K562 (cell line): ENCODE measurements at regions not wholly inside any gene's neighbourhood (a gene's known extent, or its start where the extent isn't known, plus 50 kb on each side); places are given as distances from the start of the nearest gene placed in this dataset.

Experiments used
- ATAC-seq: fragments of 200-7000 bp; cut with Tn5 transposase; 3 replicates; pipeline ENCODE4 v1.9.1; 2020; ENCODE audit warnings: moderate library complexity
- BruUV-seq: library from RNA; stranded (reverse); fragments of 400-500 nt; replicated peaks from 2 replicates; lab custom pipeline; 2021; lab: Mats Ljungman, UMichigan
- CTCF ChIA-PET: fragments of 300-600 bp; formaldehyde crosslinking; extraction: SDS; loops from one replicate; lab custom pipeline; 2021; ENCODE audit warnings: low intra/inter-chr PET ratio; lab: Yijun Ruan, JAX
- POLR2A ChIA-PET: fragments of 300-600, 350-650 bp; sonication (Branson Sonifier 250); formaldehyde crosslinking; extraction: SDS; loops from one replicate; lab custom pipeline; 2021; ENCODE audit warnings: antibody characterized with exemption, inconsistent platforms; lab: Yijun Ruan, JAX
- DNase-seq, 4 experiments: peaks; one replicate each; pipeline versions ENCODE4 v3.0.0 to v3.0.0-alpha.2; 2011 to 2018; ENCODE audit warnings: low spot score in 3 of 4, mixed read lengths in 3 of 4; ENCODE audit errors: extremely low read depth in 1 of 4
- FAIRE-seq: peaks from 2 replicates; lab custom pipeline; 2011; peaks lifted over from hg19 to GRCh38; lab: Jason Lieb, UNC
- H2AFZ ChIP-seq: 2 replicates; pipeline ENCODE4 v1.6.0; 2011; ENCODE audit warnings: low read depth, low read length, control low read depth, inconsistent platforms
- H3K27ac ChIP-seq: fragments of 200-600 bp; 3 replicates; pipeline ENCODE4 v1.8.0; 2011; ENCODE audit warnings: low read depth, mild to moderate bottlenecking, control low read depth, inconsistent platforms, low read length, moderate library complexity, mixed read lengths; ENCODE audit errors: extremely low read depth
- H3K27me3 ChIP-seq, 2 experiments: fragments of 300-600 bp in 1 of 2; 2 replicates in 1 of 2; 3 replicates in 1 of 2; pipeline versions ENCODE4 v1.6.0 to v1.8.0; 2011; ENCODE audit warnings: inconsistent platforms in 2 of 2, low read length in 2 of 2, mild to moderate bottlenecking in 1 of 2, mixed read lengths in 1 of 2, moderate library complexity in 1 of 2; ENCODE audit not compliant: control insufficient read depth in 2 of 2, insufficient read depth in 2 of 2
- H3K36me3 ChIP-seq: fragments of 300-600 bp; 3 replicates; pipeline ENCODE4 v1.8.0; 2011; ENCODE audit warnings: mild to moderate bottlenecking, low read length, inconsistent platforms; ENCODE audit not compliant: control insufficient read depth, insufficient read depth
- H3K4me1 ChIP-seq, 2 experiments: fragments of 200-600 bp in 1 of 2; replicated peaks in 1 of 2; 2 replicates in 1 of 2; 3 replicates in 1 of 2; pipeline versions ENCODE4 v1.5.1 to v1.8.0; 2011; ENCODE audit warnings: inconsistent platforms in 2 of 2, low read length in 2 of 2, mild to moderate bottlenecking in 1 of 2, mixed read lengths in 1 of 2, moderate library complexity in 1 of 2; ENCODE audit not compliant: control insufficient read depth in 2 of 2, insufficient read depth in 2 of 2
- H3K4me2 ChIP-seq: 2 replicates; pipeline ENCODE4 v1.6.1; 2011; ENCODE audit warnings: low read length, control low read depth, inconsistent platforms, mixed read lengths; ENCODE audit not compliant: insufficient read depth
- H3K4me3 ChIP-seq: fragments of 200-600 bp; sonication (generic), shearing (Covaris generic); 2 replicates; pipeline ENCODE4 v1.5.1; 2016; ENCODE audit warnings: control low read depth, inconsistent platforms
- H3K79me2 ChIP-seq: fragments of 200-600 bp; 3 replicates; pipeline ENCODE4 v1.8.0; 2011; ENCODE audit warnings: low read length, inconsistent platforms; ENCODE audit not compliant: control insufficient read depth, insufficient read depth
- H3K9ac ChIP-seq, 2 experiments: 2 replicates each; pipeline versions ENCODE4 v1.6.0 to v1.6.1; 2011; ENCODE audit warnings: low read depth in 2 of 2, low read length in 2 of 2, control low read depth in 1 of 2, inconsistent platforms in 1 of 2, mild to moderate bottlenecking in 1 of 2, mixed read lengths in 1 of 2; ENCODE audit not compliant: insufficient read depth in 1 of 2
- H3K9me1 ChIP-seq: one replicate; pipeline ENCODE4 v1.6.0; 2011; ENCODE audit warnings: inconsistent platforms, mild to moderate bottlenecking, low read length, moderate library complexity; ENCODE audit not compliant: control insufficient read depth, insufficient read depth
- H3K9me3 ChIP-seq: replicated peaks from 2 replicates; pipeline ENCODE4 v1.5.1; 2011; ENCODE audit warnings: low read depth, low read length, inconsistent platforms; ENCODE audit not compliant: control insufficient read depth, insufficient read depth
- H4K20me1 ChIP-seq: replicated peaks from 2 replicates; pipeline ENCODE4 v1.6.1; 2011; ENCODE audit warnings: low read length, inconsistent platforms, mixed read lengths; ENCODE audit not compliant: control insufficient read depth, insufficient read depth
- MAFF ChIP-seq: IDR thresholded peaks from 2 replicates; pipeline ENCODE4 v1.6.1; 2012; ENCODE audit warnings: low read length, improper control_type of control experiment
- MAFG ChIP-seq: fragments of 450-650 bp; conservative IDR thresholded peaks from 2 replicates; pipeline ENCODE4 v1.6.1; 2016; ENCODE audit warnings: missing genetic modification characterization, missing compliant biosample characterization
- POLR2AphosphoS2 ChIP-seq: IDR thresholded peaks from 2 replicates; pipeline ENCODE4 v1.6.1; 2012; ENCODE audit warnings: low read length, improper control_type of control experiment
- SP1 ChIP-seq: sonication (generic); formaldehyde crosslinking; IDR thresholded peaks from 2 replicates; pipeline ENCODE4 v1.8.1; 2022; ENCODE audit warnings: mild to moderate bottlenecking, missing genetic modification reagents
- TRIM24 ChIP-seq, 2 experiments: fragments of 450-650 bp; IDR thresholded peaks; 2 replicates each; pipeline ENCODE4 v1.6.1; 2016
- ZNF347 ChIP-seq: fragments of 450-650 bp; formaldehyde crosslinking; IDR thresholded peaks from 2 replicates; pipeline ENCODE4 v1.4.0; 2020; ENCODE audit warnings: low read depth, mild to moderate bottlenecking, moderate library complexity
- WGBS: fragments of 100-300 bp; shearing (Covaris generic); methylation state at CpG from one replicate; pipeline ENCODE4 v1.1.6; 2016; ENCODE audit warnings: low coverage, mixed read lengths; ENCODE audit not compliant: insufficient coverage; ENCODE audit errors: missing lambda C conversion rate; 5-methylcytosine and 5-hydroxymethylcytosine counted together
- in situ Hi-C: fragments of 300-500 bp; cut with MboI; formaldehyde crosslinking; loops from 4 replicates; pipeline ENCODE4 v1.15.0; 2018; ENCODE audit warnings: inconsistent platforms, mixed read lengths
- intact Hi-C: fragments of 100-400 bp; cut with micrococcal nuclease; formaldehyde crosslinking; loops from 2 replicates; pipeline ENCODE4 v1.14.2; 2022
- TF ChIP-seq, protein P1 (sequence below): sonication (generic); formaldehyde crosslinking; IDR thresholded peaks from 2 replicates; pipeline ENCODE4 v1.8.0; 2022; ENCODE audit warnings: mild to moderate bottlenecking, missing genetic modification reagents

DNA sequence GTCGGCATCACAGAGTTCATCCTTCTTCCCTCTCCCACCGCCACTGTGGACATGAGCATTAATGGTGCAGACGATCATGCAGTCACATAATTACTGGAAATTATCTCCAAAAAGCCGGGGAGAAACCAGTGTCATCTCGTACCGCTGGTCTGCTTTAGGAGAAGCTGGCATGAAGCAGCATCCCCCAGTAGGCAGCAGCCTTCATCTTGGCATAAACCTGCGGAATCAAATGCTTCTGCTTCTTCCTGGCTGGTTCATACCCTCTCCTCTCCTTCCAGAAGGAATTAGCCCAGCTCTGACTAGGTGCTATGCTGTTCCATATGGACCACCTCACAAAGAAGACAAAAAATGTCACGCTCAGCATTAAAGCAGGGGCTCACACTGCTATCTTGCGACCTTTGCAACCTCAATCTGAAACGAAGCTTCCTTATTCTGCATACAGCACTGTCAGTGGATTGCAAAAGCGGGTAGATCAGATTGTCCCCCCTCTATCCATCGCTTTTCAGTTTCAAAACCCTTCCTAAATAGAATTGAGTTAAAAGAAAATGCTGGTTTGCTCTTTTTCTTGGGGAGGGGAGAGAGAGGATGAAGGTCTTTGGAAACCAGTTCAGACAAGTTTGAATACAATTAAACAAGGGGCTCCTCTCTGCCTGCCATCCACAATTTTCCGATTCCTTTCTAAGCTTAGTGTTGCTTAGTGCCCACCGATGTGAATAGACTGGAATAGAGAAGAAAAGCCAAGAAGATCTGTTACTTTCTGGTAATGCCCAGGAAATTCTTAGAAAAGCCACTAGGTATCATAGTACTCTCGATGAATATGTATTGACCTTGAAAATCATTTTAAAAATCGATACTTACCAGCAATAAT, 212.1 kb upstream of the ZNF521 start:
- TF ChIP-seq ZNF347 (CRISPR knock-in tag), result no peak
- TF ChIP-seq MAFF, result 0 out of 2 replicates have a peak, but pooled peaks have one; percentile 8
- 0 out of 2 replicates have a peak, but pooled peaks have one; percentile 6 for TF ChIP-seq MAFG (tag)
- WGBS, result under 1% methylated on average over 16 of the region's 16 CpGs
- H4K20me1 ChIP-seq, result no peaks in the 10 kb centered on the region
- ATAC-seq (no peak), DNase-seq (no peak), FAIRE-seq (no peak)
- H3K36me3 ChIP-seq, result no peaks in the 10 kb centered on the region
- no peak overlapping the region for H3K4me3 ChIP-seq
- intact Hi-C loops, result loop anchor here (5.0 kb wide), 1 partner anchor 333 kb away; no protein-coding TSS in a partner anchor
- no peaks in the 10 kb centered on the region for H3K79me2 ChIP-seq
- no peak overlapping the region for H3K27ac ChIP-seq
- no peaks in the 10 kb centered on the region for H3K9me1 ChIP-seq
- no peak overlapping the region for H2AFZ ChIP-seq
- H3K27me3 ChIP-seq, result no peaks in the 10 kb centered on the region
- H3K4me2 ChIP-seq, result no peak overlapping the region
- H3K9me3 ChIP-seq, result no peaks in the 10 kb centered on the region
- no peak overlapping the region for H3K9ac ChIP-seq
- ChIA-PET POLR2A (no interaction called here), CTCF (no interaction called here)
- no peaks in the 10 kb centered on the region for H3K4me1 ChIP-seq
- no TSS peak for BruUV-seq
- in situ Hi-C loops, result no loop called here

DNA sequence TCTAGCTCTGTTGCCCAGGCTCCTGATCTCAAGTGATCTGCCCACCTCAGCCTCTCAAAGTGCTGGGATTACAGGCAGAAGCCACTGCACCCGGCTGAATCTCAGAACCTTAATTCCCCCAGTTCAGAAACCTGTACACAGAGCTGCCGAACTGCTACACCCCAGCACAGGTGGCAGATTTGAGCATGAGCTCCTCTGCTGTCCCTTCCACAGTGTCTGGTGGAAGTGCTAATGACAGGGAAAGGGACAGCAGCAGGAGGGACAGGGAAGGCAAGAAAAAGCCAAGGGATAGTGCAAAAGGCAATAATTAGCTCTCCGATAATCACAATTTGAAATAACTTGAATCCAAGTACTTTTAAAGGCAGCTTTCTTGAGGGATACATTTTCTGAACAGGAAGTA, 211.4 kb upstream of the ZNF521 start:
- intact Hi-C loops, result loop anchor here (5.0 kb wide), 1 partner anchor 334 kb away; no protein-coding TSS in a partner anchor
- FAIRE-seq, result no peak

More for the DNA sequence above, 211.4 kb upstream of the ZNF521 start:
- H3K27ac ChIP-seq, result no peak overlapping the region
- no TSS peak for BruUV-seq
- in situ Hi-C loops, result no loop called here
- no peak overlapping the region for H2AFZ ChIP-seq
- no peaks in the 10 kb centered on the region for H3K9me1 ChIP-seq
- no peaks in the 10 kb centered on the region for H4K20me1 ChIP-seq
- DNase-seq (no peak), ATAC-seq (no peak)
- no peak overlapping the region for H3K4me2 ChIP-seq
- CTCF ChIA-PET, result no interaction called here
- TF ChIP-seq TRIM24 (IDR thresholded peaks at IDR 0.05) (no peak), POLR2AphosphoS2 (no peak), SP1 (CRISPR knock-in tag) (no peak)
- TF ChIP-seq, protein P1, sequence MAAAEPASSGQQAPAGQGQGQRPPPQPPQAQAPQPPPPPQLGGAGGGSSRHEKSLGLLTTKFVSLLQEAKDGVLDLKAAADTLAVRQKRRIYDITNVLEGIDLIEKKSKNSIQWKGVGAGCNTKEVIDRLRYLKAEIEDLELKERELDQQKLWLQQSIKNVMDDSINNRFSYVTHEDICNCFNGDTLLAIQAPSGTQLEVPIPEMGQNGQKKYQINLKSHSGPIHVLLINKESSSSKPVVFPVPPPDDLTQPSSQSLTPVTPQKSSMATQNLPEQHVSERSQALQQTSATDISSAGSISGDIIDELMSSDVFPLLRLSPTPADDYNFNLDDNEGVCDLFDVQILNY (CRISPR knock-in tag), result no peak
- TF ChIP-seq, all 486 proteins: peak for 0
- POLR2A ChIA-PET, result no interaction called here
- no peaks in the 10 kb centered on the region for H3K27me3 ChIP-seq
- 3% methylated on average over 3 of the region's 3 CpGs for WGBS
- H3K36me3 ChIP-seq, result no peaks in the 10 kb centered on the region
- H3K4me1 ChIP-seq, result no peaks in the 10 kb centered on the region
- H3K4me3 ChIP-seq, result no peak overlapping the region
- no peaks in the 10 kb centered on the region for H3K9me3 ChIP-seq
- no peaks in the 10 kb centered on the region for H3K79me2 ChIP-seq
- no peak overlapping the region for H3K9ac ChIP-seq
